GM11168 (cell line): ENCODE measurements at regions not wholly inside any gene's neighbourhood (a gene's known extent, or its start where the extent isn't known, plus 50 kb on each side); places are given as distances from the start of the nearest gene placed in this dataset.
"Not testable (repeated sequence)": the region's sequence is repeated elsewhere in the genome, so short reads cannot be mapped to it uniquely, and the experiment has no call there.

Source experiments
- in situ Hi-C: fragments of 300-500 bp; cut with MboI; formaldehyde crosslinking; loops from one replicate; pipeline ENCODE4 v1.12.0; 2022; ENCODE audit warnings: low sequenced_read_pairs; ENCODE audit not compliant: unreplicated experiment

DNA sequence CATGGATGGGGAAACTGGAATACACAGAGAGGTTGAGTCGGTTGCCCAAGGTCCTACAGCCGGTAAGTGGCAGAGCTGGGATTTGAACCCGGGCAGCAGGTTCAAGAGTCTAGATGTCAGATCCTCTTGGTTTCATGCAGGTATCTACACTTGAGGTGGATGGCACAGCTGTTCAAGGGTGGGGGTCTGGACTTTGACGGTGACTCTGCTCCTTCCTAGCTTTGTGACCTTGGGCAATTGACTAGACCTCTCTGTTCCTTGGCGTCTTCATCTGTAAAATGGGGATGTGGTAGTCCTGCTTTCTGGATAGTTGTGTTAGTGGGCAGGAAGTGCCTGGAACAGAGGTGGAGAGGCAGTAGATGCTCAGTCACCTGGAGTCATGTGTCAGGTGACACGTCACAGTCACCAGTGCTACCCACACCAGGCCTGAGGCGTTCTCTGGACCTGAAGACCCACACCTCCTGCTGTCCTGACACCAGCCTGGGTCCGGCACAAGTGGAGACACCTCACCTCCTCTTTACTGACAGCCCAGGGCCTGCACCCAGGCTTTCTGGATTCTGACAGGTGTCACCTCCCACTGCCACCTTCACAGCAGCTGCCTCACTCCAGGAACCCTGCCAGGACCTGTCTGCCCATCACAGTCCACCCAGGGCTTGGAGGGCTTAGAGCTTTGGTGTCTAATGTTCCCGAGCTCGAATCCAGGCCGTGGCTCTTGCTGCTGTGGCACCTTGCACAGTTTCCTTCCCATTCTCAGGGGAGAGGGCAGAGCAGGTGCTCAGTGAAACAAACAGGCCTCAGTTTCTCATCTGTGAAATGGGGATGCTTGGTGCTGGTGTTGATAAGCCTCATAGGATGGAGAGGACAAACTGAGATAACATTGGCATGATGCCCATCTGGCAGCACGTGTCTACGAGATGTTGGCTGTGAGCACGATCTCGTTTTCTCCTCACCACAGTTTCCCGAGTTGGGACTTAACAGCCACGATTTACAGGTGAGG lies 83.2 kb upstream of the RUNX3 start:
- in situ Hi-C loops: no loop called here

DNA sequence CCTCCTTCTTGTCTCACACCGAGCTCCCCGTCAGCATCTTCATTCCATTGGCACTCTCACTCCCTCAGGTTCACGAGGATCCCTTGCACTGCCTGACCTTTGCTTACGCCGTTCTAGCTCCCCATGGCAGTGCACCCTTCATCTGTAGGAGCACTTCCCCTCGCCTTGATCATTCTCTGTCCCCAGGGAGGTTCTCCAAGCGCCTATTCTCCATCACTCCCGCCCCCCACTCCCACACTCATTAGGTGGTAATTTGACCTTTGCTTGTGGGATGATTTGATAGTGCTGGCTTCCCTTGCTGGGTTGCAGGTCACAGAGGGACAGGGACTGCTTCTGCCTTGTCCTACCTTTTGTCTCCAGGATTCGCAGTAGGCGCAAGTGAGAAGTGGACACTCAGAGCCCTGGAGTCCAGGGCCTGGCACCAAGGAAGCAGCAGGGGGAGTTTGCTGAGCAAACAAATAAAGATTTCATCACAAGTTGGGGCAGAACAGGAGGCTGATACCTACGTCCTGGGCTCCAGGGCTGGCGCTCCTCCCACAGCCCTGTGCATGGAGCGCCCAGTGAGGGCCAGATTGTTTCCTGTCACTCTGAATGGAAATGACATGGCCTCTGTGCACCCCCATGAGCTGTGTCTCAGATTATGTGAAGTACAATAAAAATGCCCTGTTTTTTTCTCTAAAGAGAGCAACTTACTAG lies 82.0 kb upstream of the RUNX3 start:
- in situ Hi-C loops: no loop called here

DNA sequence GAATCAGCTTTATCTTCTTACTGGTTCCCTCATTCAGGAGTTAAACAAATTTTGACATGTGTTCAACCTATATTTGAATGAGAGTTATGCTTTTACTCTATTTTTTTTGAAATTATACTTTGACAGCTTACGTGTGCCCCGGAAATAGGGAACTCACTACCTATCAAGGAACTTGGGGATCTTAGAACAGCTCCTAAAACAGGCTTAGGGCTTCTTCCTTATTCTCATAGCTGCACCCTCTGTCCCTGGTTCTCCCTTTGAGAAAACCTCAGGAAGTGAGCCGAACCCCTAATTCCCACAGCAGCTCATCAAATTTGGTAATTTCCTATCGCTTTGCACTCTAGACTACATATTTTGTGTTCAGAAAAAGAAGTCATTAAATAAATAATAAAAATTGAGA lies 81.2 kb upstream of the RUNX3 start:
- in situ Hi-C loops: no loop called here

DNA sequence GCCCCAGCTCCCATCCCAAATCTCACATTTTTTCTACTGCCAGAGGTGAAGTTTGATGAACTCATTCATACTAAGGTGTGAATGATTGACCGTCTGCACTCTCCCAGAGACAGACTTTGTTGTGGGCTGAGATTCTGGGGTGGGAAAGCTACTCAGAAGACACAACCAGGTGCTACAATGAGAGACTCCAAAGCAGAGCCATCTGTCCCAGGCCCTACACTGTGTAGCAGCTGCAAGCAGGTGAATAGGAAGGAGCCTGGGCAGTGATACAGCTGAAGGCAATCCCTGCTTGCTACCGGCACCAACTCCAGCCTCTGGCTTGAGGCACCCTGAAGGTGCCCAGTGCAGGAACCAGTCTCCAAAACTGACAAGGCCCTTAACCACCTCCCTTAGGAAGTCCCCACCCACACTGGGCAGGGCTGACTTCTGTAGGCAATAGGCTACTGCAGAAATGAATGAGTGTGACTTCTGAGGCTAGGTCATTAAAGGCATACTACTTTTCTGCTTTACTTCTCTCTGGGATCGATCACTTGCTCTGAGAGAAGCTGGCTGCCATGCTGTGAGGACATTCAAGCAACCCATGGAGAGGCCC lies 79.7 kb upstream of the RUNX3 start:
- in situ Hi-C loops: no loop called here

DNA sequence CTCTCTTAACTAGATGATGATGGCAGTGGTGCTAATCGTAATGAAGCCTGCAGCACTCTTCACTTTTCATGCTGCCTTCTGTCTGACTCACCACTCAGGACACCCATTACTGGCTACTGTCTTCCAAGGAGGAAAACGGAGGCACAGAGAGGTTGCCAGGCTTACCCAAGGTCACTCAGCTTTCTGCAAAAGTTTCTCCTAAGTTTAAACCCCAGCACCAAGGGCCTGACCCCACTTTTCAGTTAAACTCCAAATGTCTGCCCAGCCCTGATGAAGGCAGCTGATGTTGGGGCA lies 78.1 kb upstream of the RUNX3 start:
- in situ Hi-C loops: no loop called here

DNA sequence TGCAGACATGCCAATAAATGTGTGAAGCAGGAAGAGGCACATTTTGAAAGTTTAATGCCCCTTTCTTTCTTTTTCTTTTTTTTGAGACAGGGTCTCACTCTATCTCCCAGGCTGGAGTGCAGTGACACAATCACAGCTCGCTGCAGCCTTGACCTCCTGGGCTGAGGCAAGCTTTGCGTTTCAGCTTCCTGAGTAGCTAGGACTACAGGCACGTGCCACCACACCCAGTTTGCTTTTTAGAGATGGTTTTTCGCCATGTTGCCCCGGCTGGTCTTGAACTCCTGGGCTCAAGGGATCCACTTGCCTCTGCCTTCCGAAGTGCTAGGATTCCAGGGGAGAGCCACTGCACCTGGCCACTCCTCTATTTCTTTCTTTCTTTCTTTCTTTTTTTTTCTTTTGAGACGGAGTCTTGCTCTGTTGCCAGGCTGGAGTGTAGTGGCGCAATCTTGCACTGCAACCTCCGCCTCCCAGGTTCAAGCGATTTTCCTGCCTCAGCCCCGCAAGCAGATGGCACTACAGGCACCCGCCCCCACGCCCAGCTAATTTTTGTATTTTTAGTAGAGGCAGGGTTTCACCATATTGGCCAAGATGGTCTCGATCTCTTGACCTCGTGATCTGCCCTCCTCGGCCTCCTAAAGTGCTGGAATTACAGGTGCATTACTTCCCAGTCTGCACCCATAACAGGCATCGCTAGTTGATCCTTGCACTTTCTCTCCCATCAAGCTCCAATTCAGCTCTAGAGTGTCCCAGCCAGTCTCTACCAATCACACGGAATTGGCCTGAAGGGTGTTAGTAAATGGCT lies 77.5 kb upstream of the RUNX3 start:
- in situ Hi-C loops: not testable (repeated sequence)

DNA sequence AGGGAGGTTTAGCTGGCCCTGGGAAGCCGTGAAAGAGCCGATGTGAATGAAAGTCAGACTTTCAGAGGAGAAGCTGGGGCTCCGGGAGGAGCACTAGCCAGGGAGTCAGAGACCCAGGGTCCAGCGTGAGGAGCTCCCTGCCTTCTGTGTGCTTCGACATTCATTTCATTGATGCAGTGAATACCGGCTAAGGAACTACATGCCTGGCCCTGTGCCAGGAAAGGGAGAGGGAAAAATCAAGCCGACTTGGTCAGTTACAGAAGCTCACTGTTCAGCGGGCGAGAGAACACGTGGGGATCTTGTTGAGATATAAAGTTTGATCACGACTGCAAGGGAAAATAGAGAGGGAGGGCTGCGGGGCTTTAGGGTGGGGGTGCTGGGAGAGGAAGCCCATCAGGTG lies 76.7 kb upstream of the RUNX3 start:
- in situ Hi-C loops: no loop called here

DNA sequence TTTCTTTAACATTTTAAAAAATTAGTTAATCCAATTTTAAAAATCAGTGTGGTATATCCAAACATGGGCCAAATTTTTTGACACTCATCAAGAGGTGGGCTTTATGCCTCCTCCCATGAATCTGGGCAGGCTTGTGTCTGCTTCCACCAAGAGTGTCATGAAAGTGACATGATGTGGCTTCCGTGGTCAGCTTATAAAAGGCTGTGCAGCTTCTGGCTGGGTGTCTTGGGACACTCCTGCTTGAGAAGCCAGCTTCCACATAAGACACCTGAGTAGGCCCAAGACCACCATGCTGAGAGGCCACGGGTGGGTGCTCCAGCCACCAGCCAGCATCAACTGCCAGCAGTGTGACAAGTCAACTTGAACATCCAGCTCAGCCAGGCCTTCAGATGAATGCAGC lies 74.3 kb upstream of the RUNX3 start:
- in situ Hi-C loops: no loop called here

DNA sequence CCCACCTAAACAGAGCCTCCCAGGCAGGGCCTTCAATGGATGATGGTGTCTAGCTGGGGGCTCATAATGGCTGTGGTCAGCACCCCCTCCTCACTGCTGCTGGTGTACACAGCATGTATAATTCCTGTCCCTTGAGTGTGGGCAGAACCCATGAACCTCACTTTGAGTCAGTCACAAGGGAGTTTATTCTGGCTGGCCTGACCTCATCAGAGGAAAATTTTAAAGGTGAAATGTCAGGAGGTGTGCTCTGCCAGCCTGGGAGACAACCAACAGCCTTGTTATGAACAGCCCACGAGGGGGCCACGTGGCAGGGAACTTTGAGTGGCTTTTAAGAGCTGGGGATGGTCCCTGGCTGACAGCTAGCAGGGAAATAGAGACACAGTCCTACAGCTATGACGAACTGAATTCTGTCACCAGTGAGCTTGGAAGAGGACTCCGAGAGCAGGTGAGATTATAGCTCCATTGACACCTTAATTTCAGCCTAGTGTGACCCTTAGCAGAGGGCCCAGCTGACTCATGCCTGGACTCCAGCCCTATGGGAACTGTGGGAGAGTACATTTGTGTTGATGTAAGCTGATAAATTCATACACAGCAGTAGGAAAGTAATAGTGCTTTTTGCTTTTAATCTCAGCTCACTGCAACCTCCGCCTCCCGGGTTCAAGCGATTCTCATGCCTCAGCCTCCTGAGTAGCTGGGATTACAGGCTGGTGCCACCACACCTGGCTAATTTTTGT lies 73.5 kb upstream of the RUNX3 start:
- in situ Hi-C loops: no loop called here

DNA sequence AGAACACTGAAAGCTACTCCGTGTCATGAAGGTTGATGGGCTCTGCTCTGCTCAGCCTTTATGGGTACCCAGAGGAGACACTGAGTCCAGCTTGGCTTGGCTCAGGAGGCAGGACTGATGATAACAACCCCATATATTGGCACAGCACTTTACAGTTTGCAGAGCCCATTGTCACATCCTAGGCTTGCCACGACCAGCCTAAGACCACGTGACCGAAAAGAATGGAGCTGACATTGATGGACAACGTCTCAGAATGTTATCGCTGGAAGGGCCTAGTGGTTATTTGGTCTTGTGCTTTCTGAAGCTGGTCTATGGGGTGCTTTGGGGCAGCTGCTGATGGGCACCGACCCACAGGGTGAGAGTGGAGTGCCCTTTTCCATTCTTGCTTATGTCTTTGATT lies 72.9 kb upstream of the RUNX3 start:
- in situ Hi-C loops: no loop called here

DNA sequence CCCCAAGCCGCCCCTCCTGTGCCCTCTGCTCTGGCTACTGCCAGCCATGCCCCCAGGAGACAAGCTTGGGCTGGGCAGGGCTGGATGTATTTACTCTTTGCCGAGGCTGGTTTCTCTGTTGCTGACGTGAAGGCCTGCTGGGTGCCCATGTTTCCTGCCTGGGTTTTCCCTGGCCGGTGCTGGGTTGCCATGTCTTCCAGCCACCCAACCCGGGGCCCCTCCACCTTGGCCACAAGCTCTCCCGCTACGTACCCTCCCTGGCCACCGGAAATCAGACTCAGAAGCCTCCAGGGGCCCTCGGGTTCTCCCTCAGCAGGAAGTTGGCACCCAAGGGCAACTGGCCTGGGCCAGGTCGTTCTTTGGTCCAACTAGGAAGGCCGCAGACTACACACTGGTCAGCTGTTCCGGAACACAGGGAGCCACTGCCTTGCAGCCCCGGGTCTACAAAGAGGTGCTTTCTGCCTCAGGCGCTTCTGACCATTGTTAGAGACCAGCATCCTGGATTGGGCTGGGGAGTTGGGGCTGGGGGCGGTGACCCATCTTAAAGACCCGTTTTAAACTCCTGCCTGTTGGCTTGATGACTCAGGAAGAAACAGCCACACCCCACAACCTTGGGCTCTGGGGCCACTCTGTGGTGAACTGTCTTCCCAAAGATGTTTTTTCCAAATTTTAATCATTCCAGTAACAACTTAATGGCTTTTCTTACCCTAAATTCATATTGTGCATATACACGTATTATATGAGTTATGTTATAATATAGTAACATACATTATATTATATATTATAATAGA lies 71.2 kb upstream of the RUNX3 start:
- in situ Hi-C loops: no loop called here

DNA sequence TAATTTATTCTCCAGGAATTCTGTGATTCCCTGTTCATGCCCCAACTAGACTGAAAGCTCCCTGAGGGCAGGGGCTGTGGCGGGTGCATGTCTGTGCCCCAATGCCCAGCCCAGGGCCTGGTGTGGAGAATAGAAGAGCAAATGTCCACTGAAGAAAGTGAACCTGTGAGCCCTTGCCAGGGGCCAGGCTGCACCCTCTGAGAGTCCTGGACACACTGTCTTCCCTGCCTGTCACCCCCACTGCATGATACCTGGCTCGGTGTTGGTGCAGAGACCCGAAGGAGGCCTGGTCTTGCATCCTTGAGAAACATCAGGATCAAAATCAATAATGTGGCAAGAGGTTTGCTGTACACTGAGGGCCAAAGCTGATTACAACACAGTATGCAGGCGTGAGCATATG lies 69.8 kb upstream of the RUNX3 start:
- in situ Hi-C loops: no loop called here

DNA sequence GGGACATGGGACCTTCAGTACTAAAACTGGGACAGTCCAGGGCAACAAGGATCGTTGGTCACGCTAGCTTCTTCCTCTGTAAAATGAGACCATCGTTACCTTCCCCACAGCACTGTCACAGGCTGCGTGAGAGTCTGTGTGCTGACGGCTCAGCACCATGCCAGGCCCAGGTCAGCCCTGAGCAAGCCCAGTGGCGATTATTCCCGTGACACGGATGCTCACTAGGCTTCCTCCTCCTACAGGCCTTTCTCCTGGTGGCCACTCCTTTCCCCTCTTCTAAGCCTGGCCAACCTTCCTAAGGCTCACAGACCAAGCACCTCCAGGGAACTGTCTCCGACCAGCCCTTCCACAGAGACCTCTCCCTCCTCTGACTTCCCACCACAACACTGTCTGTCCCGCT lies 69.3 kb upstream of the RUNX3 start:
- in situ Hi-C loops: no loop called here

DNA sequence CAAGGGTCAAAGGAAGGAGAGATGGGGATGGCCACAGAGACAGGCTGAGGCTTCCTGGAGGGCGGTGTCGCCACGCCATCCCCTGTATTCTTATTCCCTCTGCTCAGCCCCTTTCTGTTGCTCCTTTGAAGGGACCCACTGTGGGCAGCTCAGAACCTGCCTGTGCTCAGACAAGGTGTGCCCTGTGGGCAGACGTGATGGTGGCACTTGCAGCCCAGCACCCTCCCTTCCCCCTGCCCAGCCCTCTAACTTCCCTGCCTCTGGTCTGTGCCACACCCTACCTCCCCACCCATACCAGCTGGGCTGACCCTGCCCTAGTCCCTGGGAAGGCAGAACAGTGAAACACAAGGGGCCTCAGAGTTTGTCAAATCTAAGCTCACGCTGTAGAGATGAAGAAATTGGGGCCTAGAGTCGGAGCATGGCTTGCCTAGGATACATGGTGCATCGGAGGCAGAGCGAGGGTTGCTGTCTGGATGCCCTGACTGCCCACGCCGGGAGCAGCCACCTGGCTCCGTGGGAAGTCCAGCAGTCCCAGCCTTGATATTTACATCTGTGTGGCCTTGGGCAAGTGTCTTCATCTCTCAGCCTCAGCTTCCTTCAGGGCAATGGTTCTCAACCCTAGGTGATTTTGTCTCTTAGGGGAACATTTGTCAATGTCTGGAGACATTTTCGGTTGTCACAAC lies 68.6 kb upstream of the RUNX3 start:
- in situ Hi-C loops: no loop called here

DNA sequence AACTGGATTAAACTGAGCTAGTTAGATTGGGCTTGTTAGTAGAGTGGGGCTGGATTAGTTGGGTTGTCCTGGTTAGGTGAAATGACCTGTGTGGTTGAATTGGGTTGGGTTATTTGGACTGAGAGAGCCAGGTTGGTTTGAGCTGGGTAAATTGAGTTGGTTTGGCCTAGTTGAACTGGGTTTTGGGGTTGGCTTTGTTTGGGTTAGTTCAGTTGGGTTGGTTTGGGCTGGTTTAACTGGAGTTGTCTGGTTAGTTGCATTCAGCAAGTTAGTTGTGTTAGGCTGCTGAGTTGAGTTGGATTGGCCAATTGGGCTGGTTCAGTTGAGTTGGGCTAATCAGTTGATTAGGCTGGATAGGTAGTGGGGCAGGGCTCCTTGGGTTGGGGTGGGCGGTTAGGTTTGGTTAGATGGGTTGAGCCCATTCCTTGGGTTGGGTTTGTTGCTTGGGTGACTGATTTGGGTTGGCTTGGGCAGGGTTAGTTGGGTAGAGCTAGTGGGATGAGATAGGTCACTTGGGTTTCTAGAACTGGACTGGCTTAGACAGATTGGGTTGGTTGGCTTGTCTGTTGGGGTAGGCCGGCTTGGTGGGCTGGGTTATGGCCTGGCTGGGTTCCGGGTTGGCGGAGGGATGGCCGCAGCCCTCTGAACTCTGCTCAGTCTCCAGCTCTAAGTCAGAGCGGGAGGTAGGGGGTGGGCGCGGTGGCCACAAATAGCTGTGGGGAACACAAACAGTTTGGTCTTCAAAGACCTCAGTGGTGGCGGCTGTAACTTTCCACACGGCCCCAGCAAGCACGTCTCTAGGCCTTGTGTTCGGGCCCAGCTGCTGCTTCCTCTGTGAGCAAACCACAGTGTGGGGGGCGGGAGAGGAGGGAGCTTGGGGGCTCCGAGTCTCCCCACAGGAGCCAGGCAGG lies 67.2 kb upstream of the RUNX3 start:
- in situ Hi-C loops: no loop called here

DNA sequence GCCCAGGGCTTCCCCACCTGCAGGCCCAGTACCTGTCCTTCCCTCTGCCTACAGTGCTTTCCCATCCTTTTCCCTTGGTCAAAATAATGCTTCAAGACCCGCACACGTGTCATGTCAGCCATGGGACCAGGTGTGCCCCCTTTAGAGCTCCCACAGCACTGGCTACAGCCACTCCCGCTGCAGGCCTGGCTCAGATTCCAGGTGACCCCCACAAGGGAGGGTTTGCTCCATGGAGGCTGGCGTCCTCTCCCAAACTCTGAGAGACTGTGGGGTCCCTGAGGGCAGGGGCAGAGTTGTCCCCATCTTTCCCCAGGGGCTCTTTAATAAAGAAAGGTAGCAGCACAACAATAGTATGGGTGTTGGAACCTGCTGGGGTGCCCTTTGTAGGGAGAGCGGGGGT lies 66.4 kb upstream of the RUNX3 start:
- in situ Hi-C loops: no loop called here

DNA sequence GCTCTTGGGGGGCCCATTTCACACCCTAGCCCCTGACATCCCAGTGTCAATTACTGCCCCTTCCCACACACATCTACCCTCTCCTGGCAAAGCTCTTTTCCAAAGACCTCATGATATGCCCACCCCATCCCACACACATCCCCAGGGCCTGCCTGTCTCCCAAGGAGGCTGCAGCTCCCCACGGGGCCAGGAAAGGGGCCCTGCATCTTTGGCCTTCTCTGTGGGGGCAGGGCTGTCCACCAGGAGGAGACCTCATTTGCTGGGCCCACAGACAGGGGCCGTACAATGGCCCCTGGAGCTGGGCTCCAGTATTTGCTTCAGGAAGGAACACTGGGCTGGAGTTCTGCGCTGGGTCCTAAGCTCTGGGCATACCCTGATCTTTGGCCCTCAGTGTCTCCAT lies 65.6 kb upstream of the RUNX3 start:
- in situ Hi-C loops: no loop called here

DNA sequence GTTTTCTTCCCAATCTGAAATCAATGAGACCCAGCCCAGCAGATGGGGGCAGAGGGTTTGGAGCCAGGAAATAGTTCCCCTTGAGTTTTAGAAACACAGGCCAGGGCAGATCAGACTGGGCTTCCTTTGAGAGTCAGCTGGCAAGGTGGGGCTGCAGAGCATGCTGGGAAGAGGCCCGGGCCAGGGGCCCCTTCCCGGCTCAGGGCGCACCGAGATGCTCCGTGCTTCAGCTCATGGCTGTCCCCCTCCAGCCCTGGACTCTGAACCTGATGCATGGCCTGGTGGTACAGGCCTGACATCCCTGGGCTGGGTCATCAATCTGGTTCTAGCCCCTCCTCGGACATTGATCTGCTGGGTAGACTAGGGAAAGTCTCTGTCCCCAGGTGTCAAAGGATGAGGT lies 65.1 kb upstream of the RUNX3 start:
- in situ Hi-C loops: no loop called here
